NCI-H1417 (cell line): ENCODE measurements at regions not wholly inside any gene's neighbourhood (a gene's known extent, or its start where the extent isn't known, plus 50 kb on each side); places are given as distances from the start of the nearest gene placed in this dataset.
"Not testable (repeated sequence)": the region's sequence is repeated elsewhere in the genome, so short reads cannot be mapped to it uniquely, and the experiment has no call there.

Source experiments
- DNase-seq, 3 experiments: peaks; one replicate each; lab custom pipeline; 2025; lab: John Stamatoyannopoulos, UW

DNA sequence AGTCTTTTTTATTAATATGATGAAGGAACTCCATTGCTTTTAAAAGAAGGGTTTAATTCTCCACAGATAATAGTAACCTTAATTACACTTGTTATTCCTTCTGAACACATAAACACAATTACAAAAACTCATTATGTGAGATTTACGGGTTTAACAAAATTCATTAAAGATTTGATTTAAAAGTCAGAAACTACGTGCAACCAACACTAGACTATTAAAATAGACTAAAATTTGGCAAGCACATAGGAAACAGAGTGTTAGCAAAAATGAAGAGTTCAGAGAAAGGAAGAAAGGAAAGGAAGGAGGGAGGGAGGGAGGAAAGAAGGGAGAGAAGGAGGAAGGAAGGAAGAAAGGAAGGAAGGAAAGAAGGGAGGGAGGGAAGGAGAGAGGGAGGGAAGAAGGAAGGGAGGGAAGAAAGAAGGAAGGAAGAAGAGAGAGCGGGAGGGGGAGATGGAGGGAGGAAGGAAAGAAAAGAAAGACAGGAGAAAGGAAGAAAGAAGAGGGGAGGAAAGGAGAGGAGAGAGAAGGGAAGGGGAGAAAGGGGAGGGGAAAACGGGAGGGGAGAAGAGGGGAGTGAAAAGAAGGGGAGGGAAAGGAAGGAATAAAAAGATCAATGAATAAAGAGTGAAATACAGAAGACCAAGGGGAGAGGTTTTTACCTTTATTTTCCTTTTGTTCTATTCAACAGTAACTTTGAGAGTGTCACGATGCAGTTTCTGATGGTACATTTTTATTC, 123.4 kb upstream of the LYPLAL1 start:
- DNase-seq, result no peak

- DNase-seq, result no peak
These were observed 122.9 kb upstream of the LYPLAL1 start for GRCh38 chr1:219050822-219051125.

DNA sequence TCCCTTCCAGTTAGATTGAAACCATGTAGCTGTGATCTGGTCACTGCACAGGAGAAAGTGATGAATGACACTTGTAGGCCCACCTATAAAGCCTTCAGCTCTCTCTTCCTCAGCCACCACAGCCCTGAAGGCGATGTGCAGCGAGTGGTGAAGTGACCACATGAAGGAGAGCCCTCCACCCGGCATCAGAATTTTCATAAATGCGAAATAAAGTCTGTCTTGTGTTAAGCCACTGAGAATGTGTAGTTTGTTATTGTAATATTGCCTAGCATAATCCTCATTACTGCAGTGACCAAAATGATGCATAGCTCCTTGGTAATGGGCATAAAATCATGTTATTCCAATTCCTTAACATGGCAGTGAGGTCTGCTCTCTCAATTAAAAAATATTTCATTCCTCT, 122.1 kb upstream of the LYPLAL1 start:
- DNase-seq, result no peak

- no peak for DNase-seq
These were observed 114.5 kb upstream of the LYPLAL1 start for GRCh38 chr1:219058891-219059820.

GRCh38 chr1:219060798-219061197, 112.9 kb upstream of the LYPLAL1 start:
- no peak for DNase-seq

GRCh38 chr1:219062161-219062560, 111.5 kb upstream of the LYPLAL1 start:
- no peak for DNase-seq

DNA sequence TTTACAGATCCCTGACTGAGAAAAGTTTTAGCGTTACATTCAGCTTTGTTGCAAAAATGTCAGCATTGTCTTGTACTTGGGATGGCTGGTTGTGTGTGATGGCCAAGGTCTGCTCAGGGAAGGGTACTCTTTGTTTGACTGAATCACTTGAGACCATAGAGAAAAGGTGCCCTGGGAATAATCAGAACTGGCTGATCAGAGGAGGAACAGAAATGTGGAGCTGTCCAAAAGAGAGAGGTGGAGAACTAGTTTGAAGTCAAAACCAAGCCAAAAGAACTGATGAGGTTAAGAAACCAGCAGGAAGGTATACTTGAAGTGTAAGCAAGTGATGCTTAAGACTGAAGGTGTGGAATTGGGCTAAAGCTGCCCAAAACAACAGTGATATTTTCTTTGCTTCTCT, 107.6 kb upstream of the LYPLAL1 start:
- no peak for DNase-seq

- DNase-seq, result peak in 1 of 3 experiments; percentile 72
These were observed 106.9 kb upstream of the LYPLAL1 start for GRCh38 chr1:219066631-219067349.

DNA sequence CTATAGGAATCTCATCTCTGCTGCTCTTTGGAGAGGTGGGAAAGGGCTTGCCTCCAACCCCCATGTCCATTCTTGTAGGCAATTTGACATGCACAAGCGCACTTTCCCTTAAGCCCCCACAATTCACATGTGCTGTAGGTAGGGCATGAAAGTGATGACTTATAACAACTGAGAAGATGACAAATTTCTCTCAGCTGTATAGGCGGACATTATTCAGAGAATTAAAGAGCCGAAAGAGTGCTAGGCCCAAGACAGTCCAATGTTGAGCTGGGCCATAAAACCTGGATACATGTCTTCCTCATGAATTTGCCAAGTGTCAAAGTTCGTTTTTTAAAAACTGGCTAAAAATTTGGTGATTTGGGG, 106.3 kb upstream of the LYPLAL1 start:
- no peak for DNase-seq

- DNase-seq, result not testable (repeated sequence)
These were observed 103.3 kb upstream of the LYPLAL1 start for GRCh38 chr1:219070395-219070794.

DNA sequence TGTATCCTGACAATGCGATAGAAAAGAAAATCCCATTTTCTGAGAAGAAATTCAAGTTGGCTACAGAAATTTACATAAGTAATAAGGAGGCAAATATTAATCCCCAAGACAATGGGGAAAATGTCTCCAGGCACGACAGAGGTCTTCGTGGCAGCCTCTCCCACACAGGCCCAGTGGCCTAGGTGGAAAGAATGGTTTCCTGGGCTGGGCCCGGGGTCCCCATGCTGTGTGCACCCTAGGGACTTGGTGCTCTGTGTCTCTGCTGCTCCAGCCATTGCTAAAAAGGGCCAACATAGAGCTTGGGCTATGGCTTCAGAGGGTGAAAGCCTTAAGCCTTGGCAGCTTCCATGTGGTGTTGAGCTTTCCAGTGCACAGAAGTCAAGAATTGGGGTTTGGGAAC, 102.5 kb upstream of the LYPLAL1 start:
- no peak for DNase-seq

GRCh38 chr1:219072329-219072728, 101.3 kb upstream of the LYPLAL1 start:
- DNase-seq, result no peak

DNA sequence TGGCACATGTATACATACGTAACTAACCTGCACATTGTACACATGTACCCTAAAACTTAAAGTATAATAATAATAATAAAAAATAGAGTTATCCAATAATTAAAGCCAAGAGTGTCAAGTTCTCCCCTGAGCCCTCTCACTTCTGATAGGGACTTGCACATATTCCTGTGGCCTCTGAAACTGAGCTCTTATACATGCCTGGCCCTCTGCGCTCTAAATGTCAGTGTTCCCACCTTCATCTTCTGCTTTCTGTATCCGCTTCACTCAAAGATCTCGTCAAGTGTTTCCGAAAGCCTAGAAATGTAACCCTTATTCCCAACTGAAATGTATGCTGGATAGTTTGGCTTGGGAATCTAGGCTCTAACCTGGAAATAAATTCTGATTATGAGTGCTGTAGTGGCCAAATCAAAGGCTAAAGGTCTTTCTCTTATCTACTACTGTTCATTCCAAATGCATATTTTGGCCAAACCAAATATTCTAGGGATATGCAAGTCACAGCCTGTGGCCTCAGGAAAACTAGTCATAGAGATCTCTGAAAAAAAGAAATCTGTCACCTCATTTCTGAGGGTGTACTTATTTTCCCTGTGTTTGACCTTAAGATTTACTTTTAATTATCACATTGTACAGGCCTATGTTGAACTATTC, 99.5 kb upstream of the LYPLAL1 start:
- no peak for DNase-seq

GRCh38 chr1:219075121-219075879, 98.4 kb upstream of the LYPLAL1 start:
- DNase-seq, result no peak

DNA sequence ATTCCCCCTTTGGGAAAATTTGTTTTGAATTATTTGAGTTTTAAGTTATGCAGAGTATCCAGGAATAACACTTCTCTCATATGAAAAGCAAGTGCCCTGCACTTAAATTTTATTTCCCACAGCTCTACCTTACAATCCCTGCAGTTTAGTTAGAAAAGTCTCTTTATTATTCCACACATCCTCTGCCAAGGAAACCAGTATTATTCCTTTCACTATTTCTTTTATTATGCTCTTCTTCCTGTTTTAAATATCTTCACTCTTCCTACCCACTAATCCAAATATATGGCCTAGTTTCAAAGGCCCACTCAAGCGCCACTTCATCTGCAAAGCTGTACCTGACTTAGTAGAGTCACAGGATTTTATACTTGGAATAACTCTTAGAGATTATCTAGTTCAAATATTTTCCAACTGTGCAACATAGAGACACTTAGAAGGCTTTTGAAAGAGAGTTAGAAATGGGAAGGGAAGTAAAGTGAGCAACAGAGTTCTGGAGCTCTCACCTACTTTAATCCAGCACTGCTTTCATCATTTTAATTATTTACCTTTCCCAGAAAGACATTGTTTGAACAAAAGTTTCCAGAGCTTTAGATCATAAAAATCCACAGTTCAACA, 97.2 kb upstream of the LYPLAL1 start:
- no peak for DNase-seq

GRCh38 chr1:219077767-219078166, 95.9 kb upstream of the LYPLAL1 start:
- DNase-seq, result not testable (repeated sequence)

- DNase-seq, result no peak
These were observed 91.4 kb upstream of the LYPLAL1 start for GRCh38 chr1:219081943-219082925.

- DNase-seq, result no peak
These were observed 90.0 kb upstream of the LYPLAL1 start for GRCh38 chr1:219083631-219084030.

- no peak for DNase-seq
These were observed 88.6 kb upstream of the LYPLAL1 start for GRCh38 chr1:219085082-219085481.

DNA sequence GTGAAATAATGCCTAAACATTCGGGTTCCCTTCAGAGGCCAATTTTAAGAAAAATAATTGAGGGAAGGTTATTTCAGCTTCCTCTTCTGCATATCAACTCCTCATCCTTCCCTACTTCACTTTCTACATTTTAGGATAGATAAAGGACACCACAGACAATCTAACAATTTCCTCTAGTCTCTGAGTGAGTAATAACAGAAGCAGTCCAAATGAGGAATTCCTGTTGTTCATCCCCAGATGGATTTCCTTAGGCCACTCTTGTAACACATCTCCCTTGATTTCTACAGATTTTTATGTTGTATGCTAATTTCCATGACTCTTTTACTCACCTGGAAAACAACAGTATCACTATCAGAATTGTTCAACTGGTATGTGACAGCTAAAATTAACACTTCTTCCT, 87.7 kb upstream of the LYPLAL1 start:
- DNase-seq, result no peak
